KMS-11 (cell line): ENCODE measurements at regions not wholly inside any gene's neighbourhood (a gene's known extent, or its start where the extent isn't known, plus 50 kb on each side); places are given as distances from the start of the nearest gene placed in this dataset.

ENCODE experiments used
- H2AFZ ChIP-seq: fragments of 200-600 bp; sonication (generic); 2 replicates; pipeline ENCODE4 v1.6.1; 2016; ENCODE audit warnings: antibody characterized with exemption, mixed run types, low read depth
- H3K27ac ChIP-seq: fragments of 200-600 bp; sonication (generic); 2 replicates; pipeline ENCODE4 v1.6.1; 2016; ENCODE audit warnings: mild to moderate bottlenecking, mixed run types
- H3K27me3 ChIP-seq: fragments of 200-600 bp; sonication (generic); 2 replicates; pipeline ENCODE4 v1.6.1; 2017; ENCODE audit warnings: mild to moderate bottlenecking, low read depth, mixed run types, moderate library complexity; ENCODE audit not compliant: insufficient read depth
- H3K36me3 ChIP-seq: fragments of 200-600 bp; sonication (generic); 2 replicates; pipeline ENCODE4 v1.6.1; 2017; ENCODE audit warnings: mild to moderate bottlenecking, mixed run types; ENCODE audit not compliant: insufficient read depth
- H3K4me1 ChIP-seq: fragments of 200-600 bp; sonication (generic); 2 replicates; pipeline ENCODE4 v1.6.1; 2016; ENCODE audit warnings: mild to moderate bottlenecking, low read depth, mixed run types; ENCODE audit not compliant: poor library complexity, severe bottlenecking
- H3K4me2 ChIP-seq: fragments of 200-600 bp; sonication (generic); 2 replicates; pipeline ENCODE4 v1.7.0; 2016; ENCODE audit warnings: mild to moderate bottlenecking, mixed run types
- H3K4me3 ChIP-seq: fragments of 200-600 bp; sonication (generic); IDR thresholded peaks from 2 replicates; pipeline ENCODE4 v1.6.1; 2017; ENCODE audit warnings: low read depth, low read length, mixed read lengths; ENCODE audit not compliant: insufficient read depth
- H3K79me2 ChIP-seq: fragments of 200-600 bp; sonication (generic); 2 replicates; pipeline ENCODE4 v1.6.1; 2016; ENCODE audit warnings: low read depth, mixed run types; ENCODE audit not compliant: insufficient read depth
- H3K9ac ChIP-seq: fragments of 200-600 bp; sonication (generic); 2 replicates; pipeline ENCODE4 v1.6.1; 2016; ENCODE audit warnings: mild to moderate bottlenecking, mixed run types
- H4K20me1 ChIP-seq: fragments of 200-600 bp; sonication (generic); 2 replicates; pipeline ENCODE4 v1.6.1; 2016; ENCODE audit warnings: mild to moderate bottlenecking, mixed run types; ENCODE audit not compliant: insufficient read depth
- TF ChIP-seq, protein P1 (sequence below): fragments of 200-600 bp; sonication (generic); conservative IDR thresholded peaks from 2 replicates; pipeline ENCODE4 v1.6.1; 2017; ENCODE audit warnings: low read depth, mild to moderate bottlenecking, antibody characterized with exemption, low read length, moderate library complexity, mixed read lengths

DNA sequence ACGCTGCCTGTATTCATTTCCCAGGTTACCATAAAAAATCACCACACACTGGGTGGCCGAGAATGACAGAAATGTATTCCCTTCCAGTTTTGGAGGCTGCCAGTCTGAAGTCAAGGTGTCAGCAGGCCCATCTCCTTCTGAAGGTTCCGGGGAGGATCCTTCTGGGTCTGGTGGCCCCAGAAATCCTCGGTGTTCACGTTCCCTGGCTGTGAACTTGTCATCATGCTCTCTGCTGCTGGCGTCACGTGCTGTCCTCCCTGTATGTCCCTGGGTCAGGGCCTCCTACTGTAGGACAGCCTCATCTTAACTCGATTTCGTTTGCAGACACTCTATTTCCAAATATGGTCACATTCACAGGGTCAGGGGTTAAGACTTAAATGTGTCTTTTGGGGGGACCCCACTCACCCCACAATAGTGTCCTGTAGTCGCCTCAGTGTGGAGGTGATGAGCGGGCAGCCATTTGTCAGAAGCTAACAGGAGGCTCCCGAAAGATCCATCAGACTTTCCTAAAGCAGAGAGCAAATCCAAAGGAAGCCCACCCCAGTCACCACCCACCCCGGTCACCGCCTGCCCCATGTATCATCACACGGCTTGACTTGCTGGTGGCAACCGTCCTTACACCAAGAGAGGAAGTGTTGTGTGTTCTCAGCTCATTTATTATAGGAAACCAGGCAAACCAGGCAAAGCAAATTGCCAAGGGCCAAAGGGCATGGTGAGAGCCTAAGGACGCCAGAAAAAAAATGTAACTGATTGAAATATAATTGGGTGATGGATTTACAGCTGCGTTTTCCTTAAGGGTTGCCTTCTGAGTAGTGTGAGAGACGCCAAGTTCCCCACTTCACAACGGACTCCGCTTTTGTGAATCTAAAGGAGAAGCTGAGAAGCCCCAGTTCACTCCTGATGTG lies 148.8 kb upstream of the ZNF236 start:
- Histone ChIP-seq H3K4me1 (no peaks in the 10 kb centered on the region), H3K27me3 (no peaks in the 10 kb centered on the region), H3K27ac (no peak overlapping the region), H4K20me1 (no peaks in the 10 kb centered on the region), H3K9ac (no peak overlapping the region), H3K36me3 (no peaks in the 10 kb centered on the region), H3K4me3 (no peak overlapping the region), H3K4me2 (no peak overlapping the region), H2AFZ (no peak overlapping the region), H3K79me2 (no peaks in the 10 kb centered on the region)
- TF ChIP-seq, protein P1, sequence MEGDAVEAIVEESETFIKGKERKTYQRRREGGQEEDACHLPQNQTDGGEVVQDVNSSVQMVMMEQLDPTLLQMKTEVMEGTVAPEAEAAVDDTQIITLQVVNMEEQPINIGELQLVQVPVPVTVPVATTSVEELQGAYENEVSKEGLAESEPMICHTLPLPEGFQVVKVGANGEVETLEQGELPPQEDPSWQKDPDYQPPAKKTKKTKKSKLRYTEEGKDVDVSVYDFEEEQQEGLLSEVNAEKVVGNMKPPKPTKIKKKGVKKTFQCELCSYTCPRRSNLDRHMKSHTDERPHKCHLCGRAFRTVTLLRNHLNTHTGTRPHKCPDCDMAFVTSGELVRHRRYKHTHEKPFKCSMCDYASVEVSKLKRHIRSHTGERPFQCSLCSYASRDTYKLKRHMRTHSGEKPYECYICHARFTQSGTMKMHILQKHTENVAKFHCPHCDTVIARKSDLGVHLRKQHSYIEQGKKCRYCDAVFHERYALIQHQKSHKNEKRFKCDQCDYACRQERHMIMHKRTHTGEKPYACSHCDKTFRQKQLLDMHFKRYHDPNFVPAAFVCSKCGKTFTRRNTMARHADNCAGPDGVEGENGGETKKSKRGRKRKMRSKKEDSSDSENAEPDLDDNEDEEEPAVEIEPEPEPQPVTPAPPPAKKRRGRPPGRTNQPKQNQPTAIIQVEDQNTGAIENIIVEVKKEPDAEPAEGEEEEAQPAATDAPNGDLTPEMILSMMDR, result no peak

DNA sequence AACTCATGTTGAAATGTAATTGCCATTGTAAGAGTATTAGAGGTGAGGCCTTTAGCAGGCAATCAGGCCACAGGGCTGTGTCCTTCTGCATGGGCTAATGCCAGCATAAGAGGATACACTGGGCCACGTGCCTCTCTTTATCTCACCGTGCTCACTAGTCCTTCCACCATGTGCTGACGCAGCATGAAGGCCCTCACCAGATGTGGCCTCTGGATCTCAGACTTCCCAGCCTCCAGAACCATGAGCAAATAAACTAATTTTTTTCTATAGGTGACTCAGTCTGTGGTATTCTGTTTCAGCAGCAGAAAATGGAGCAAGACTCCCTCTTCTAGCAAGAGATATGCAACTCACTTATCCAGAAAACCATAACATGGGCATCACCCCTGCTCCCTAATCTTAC lies 149.7 kb upstream of the ZNF236 start:
- TF ChIP-seq, protein P1, result no peak
- H3K27ac ChIP-seq, result no peak overlapping the region
- no peak overlapping the region for H3K4me2 ChIP-seq
- H3K36me3 ChIP-seq, result no peaks in the 10 kb centered on the region
- H3K4me1 ChIP-seq, result no peaks in the 10 kb centered on the region
- H2AFZ ChIP-seq, result no peak overlapping the region
- H3K4me3 ChIP-seq, result no peak overlapping the region
- H4K20me1 ChIP-seq, result no peaks in the 10 kb centered on the region
- no peak overlapping the region for H3K9ac ChIP-seq
- H3K79me2 ChIP-seq, result no peaks in the 10 kb centered on the region
- H3K27me3 ChIP-seq, result no peaks in the 10 kb centered on the region

DNA sequence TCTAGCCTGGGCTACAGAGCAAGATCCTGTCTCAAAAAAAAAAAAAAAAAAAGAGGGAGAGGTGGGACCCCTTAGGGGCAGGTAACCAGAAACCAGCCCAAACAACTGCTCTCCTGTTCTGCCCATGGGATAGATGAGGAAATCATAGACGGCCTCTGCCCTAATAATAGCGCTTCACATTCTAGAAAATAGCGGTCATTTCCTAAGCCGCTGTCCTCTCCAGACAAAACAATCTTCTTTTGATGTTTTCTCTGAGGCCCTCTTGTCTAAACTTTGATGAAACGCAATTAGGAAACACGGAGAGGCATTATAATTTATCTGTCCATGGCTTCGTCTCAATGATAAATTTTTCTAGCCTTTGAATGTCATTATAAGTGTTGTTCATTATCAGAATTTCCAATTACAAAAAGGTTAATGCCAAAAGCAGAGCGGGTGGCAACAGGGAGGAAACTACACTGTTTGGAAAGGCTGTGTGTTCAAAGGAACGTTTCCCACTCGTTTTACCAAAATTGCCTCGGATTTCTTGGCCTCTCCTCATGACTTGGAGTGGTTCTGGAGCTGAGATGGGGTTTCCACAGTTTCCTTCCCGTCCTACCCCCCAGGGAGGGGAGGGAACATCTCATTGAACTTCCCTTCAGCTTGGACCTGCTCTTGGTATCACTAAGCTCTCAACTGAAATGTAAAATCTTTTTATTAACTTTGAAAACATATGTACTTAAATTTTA lies 151.6 kb upstream of the ZNF236 start:
- H3K27me3 ChIP-seq, result no peaks in the 10 kb centered on the region
- TF ChIP-seq, protein P1, result no peak
- no peaks in the 10 kb centered on the region for H4K20me1 ChIP-seq
- no peaks in the 10 kb centered on the region for H3K4me1 ChIP-seq
- H3K4me2 ChIP-seq, result no peak overlapping the region
- H3K9ac ChIP-seq, result no peak overlapping the region
- H3K4me3 ChIP-seq, result no peak overlapping the region
- H3K36me3 ChIP-seq, result no peaks in the 10 kb centered on the region
- no peaks in the 10 kb centered on the region for H3K79me2 ChIP-seq
- H3K27ac ChIP-seq, result no peak overlapping the region
- H2AFZ ChIP-seq, result no peak overlapping the region

DNA sequence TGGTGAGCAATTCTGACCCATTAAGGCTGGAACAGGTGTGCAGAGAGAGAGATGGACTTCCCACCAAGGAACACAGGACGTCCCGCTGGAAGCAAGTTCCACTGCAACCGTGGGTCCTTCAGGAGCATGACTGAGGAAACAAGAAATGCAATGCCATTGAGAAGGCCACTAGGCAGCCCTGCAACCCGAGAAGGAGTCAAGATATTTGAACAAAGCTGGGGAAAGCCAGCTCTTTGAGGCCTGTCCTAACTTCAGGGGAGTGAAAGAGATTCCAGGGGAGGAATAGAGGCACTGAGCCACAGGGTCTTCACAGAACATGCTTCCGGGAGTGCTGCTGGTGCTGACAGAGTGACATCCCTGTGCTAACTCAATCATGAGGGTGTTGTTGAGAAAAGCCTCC lies 153.8 kb upstream of the ZNF236 start:
- H3K9ac ChIP-seq, result no peak overlapping the region
- H3K27me3 ChIP-seq, result no peaks in the 10 kb centered on the region
- H3K4me2 ChIP-seq, result no peak overlapping the region
- no peaks in the 10 kb centered on the region for H3K79me2 ChIP-seq
- TF ChIP-seq, protein P1, result no peak
- H3K4me1 ChIP-seq, result no peaks in the 10 kb centered on the region
- H3K27ac ChIP-seq, result no peak overlapping the region
- H4K20me1 ChIP-seq, result no peaks in the 10 kb centered on the region
- no peaks in the 10 kb centered on the region for H3K36me3 ChIP-seq
- no peak overlapping the region for H2AFZ ChIP-seq
- no peak overlapping the region for H3K4me3 ChIP-seq
